Activated T-helper 17 cell treated with anti-CD3 and anti-CD28 coated beads, Interleukin-2, amount 50 U/mL, for 72 hours (primary cell): ENCODE measurements at regions not wholly inside any gene's neighbourhood (a gene's known extent, or its start where the extent isn't known, plus 50 kb on each side); places are given as distances from the start of the nearest gene placed in this dataset.

Experiments used
- ATAC-seq: fragments of 150-1000 bp; cut with Tn5 transposase; replicated peaks from 2 replicates; pipeline ENCODE4 v1.10.0; 2021; ENCODE audit warnings: mild to moderate bottlenecking, moderate library complexity
- H3K27ac Mint-ChIP-seq: one replicate; pipeline ENCODE4 v1.8.0; 2022; ENCODE audit warnings: mixed read lengths
- H3K27me3 Mint-ChIP-seq: one replicate; pipeline ENCODE4 v1.8.0; 2022; ENCODE audit warnings: mixed read lengths
- H3K36me3 Mint-ChIP-seq: one replicate; pipeline ENCODE4 v1.8.0; 2022; ENCODE audit warnings: low read depth, mild to moderate bottlenecking, mixed read lengths
- H3K4me1 Mint-ChIP-seq: one replicate; pipeline ENCODE4 v1.8.0; 2022; ENCODE audit warnings: mixed read lengths
- H3K4me3 Mint-ChIP-seq: one replicate; pipeline ENCODE4 v1.8.0; 2022; ENCODE audit warnings: mild to moderate bottlenecking, mixed read lengths
- H3K9me3 Mint-ChIP-seq: one replicate; pipeline ENCODE4 v1.8.0; 2022; ENCODE audit warnings: mixed read lengths

- Mint-ChIP-seq H3K27me3 (peaks cover 9% of the 10 kb centered on the region), H3K4me1 (no peaks in the 10 kb centered on the region), H3K9me3 (peaks cover 3% of the 10 kb centered on the region), H3K27ac (no peak overlapping the region), H3K4me3 (no peak overlapping the region), H3K36me3 (no peaks in the 10 kb centered on the region)
- no peak for ATAC-seq
Measured at GRCh38 chr4:11710453-11711093, 281.9 kb upstream of the HS3ST1 start.

- Mint-ChIP-seq H3K27ac (no peak overlapping the region), H3K4me3 (no peak overlapping the region), H3K9me3 (peaks cover 3% of the 10 kb centered on the region), H3K36me3 (no peaks in the 10 kb centered on the region), H3K4me1 (no peaks in the 10 kb centered on the region), H3K27me3 (peaks cover 7% of the 10 kb centered on the region)
- ATAC-seq: no peak
Measured at GRCh38 chr4:11704186-11704830, 275.6 kb upstream of the HS3ST1 start.

- H3K36me3 Mint-ChIP-seq: no peaks in the 10 kb centered on the region
- no peaks in the 10 kb centered on the region for H3K9me3 Mint-ChIP-seq
- no peak overlapping the region for H3K4me3 Mint-ChIP-seq
- ATAC-seq: no peak
- peaks cover 7% of the 10 kb centered on the region for H3K27me3 Mint-ChIP-seq
- no peak overlapping the region for H3K27ac Mint-ChIP-seq
- no peaks in the 10 kb centered on the region for H3K4me1 Mint-ChIP-seq
Measured at GRCh38 chr4:11702886-11703557, 274.3 kb upstream of the HS3ST1 start.

- Mint-ChIP-seq H3K9me3 (no peaks in the 10 kb centered on the region), H3K27me3 (peaks cover 4% of the 10 kb centered on the region), H3K36me3 (no peaks in the 10 kb centered on the region), H3K27ac (no peak overlapping the region), H3K4me3 (no peak overlapping the region), H3K4me1 (no peaks in the 10 kb centered on the region)
- no peak for ATAC-seq
Measured at GRCh38 chr4:11701966-11702725, 273.5 kb upstream of the HS3ST1 start.

GRCh38 chr4:11700751-11701226 lies 272.1 kb upstream of the HS3ST1 start:
- Mint-ChIP-seq H3K4me3 (no peak overlapping the region), H3K4me1 (no peaks in the 10 kb centered on the region), H3K27me3 (peaks cover 4% of the 10 kb centered on the region), H3K27ac (no peak overlapping the region), H3K9me3 (no peaks in the 10 kb centered on the region), H3K36me3 (no peaks in the 10 kb centered on the region)
- no peak for ATAC-seq

- Mint-ChIP-seq H3K9me3 (no peaks in the 10 kb centered on the region), H3K4me1 (no peaks in the 10 kb centered on the region), H3K27ac (no peak overlapping the region), H3K36me3 (no peaks in the 10 kb centered on the region), H3K27me3 (peaks cover 4% of the 10 kb centered on the region), H3K4me3 (no peak overlapping the region)
- ATAC-seq: no peak
Measured at GRCh38 chr4:11698846-11699590, 270.3 kb upstream of the HS3ST1 start.

- ATAC-seq: no peak
- Mint-ChIP-seq H3K4me3 (no peak overlapping the region), H3K4me1 (no peaks in the 10 kb centered on the region), H3K36me3 (no peaks in the 10 kb centered on the region), H3K27me3 (peaks cover 4% of the 10 kb centered on the region), H3K9me3 (no peaks in the 10 kb centered on the region), H3K27ac (no peak overlapping the region)
Measured at GRCh38 chr4:11698033-11698432, 269.3 kb upstream of the HS3ST1 start.

- Mint-ChIP-seq H3K27ac (no peak overlapping the region), H3K9me3 (no peaks in the 10 kb centered on the region), H3K4me3 (no peak overlapping the region), H3K36me3 (no peaks in the 10 kb centered on the region), H3K4me1 (no peaks in the 10 kb centered on the region), H3K27me3 (peaks cover 3% of the 10 kb centered on the region)
- ATAC-seq: no peak
Measured at GRCh38 chr4:11693693-11694092, 265.0 kb upstream of the HS3ST1 start.

- ATAC-seq: no peak
Measured at GRCh38 chr4:11691236-11691635, 262.5 kb upstream of the HS3ST1 start.

GRCh38 chr4:11687727-11688126 lies 259.0 kb upstream of the HS3ST1 start:
- no peaks in the 10 kb centered on the region for H3K9me3 Mint-ChIP-seq
- no peak overlapping the region for H3K27ac Mint-ChIP-seq
- no peaks in the 10 kb centered on the region for H3K36me3 Mint-ChIP-seq
- peaks cover 21% of the 10 kb centered on the region for H3K27me3 Mint-ChIP-seq
- no peak overlapping the region for H3K4me3 Mint-ChIP-seq
- no peak for ATAC-seq
- no peaks in the 10 kb centered on the region for H3K4me1 Mint-ChIP-seq

More at GRCh38 chr4:11691236-11691635, 262.5 kb upstream of the HS3ST1 start:
- no peaks in the 10 kb centered on the region for H3K36me3 Mint-ChIP-seq
- H3K27me3 Mint-ChIP-seq: peaks cover 6% of the 10 kb centered on the region
- H3K27ac Mint-ChIP-seq: no peak overlapping the region
- no peaks in the 10 kb centered on the region for H3K4me1 Mint-ChIP-seq
- no peaks in the 10 kb centered on the region for H3K9me3 Mint-ChIP-seq
- H3K4me3 Mint-ChIP-seq: no peak overlapping the region

GRCh38 chr4:11685481-11685880 lies 256.8 kb upstream of the HS3ST1 start:
- no peaks in the 10 kb centered on the region for H3K9me3 Mint-ChIP-seq

GRCh38 chr4:11675051-11675800 lies 246.5 kb upstream of the HS3ST1 start:
- H3K4me3 Mint-ChIP-seq: no peak overlapping the region
- peaks cover 4% of the 10 kb centered on the region for H3K27me3 Mint-ChIP-seq
- no peaks in the 10 kb centered on the region for H3K4me1 Mint-ChIP-seq
- no peaks in the 10 kb centered on the region for H3K36me3 Mint-ChIP-seq
- no peak overlapping the region for H3K27ac Mint-ChIP-seq
- H3K9me3 Mint-ChIP-seq: no peaks in the 10 kb centered on the region
- no peak for ATAC-seq

More at GRCh38 chr4:11685481-11685880, 256.8 kb upstream of the HS3ST1 start:
- no peaks in the 10 kb centered on the region for H3K4me1 Mint-ChIP-seq
- no peak overlapping the region for H3K27ac Mint-ChIP-seq
- no peaks in the 10 kb centered on the region for H3K36me3 Mint-ChIP-seq
- H3K27me3 Mint-ChIP-seq: peaks cover 18% of the 10 kb centered on the region
- no peak overlapping the region for H3K4me3 Mint-ChIP-seq
- ATAC-seq: no peak

GRCh38 chr4:11670304-11670703 lies 241.6 kb upstream of the HS3ST1 start:
- Mint-ChIP-seq H3K36me3 (no peaks in the 10 kb centered on the region), H3K27me3 (peaks cover 7% of the 10 kb centered on the region), H3K27ac (no peak overlapping the region), H3K4me1 (no peaks in the 10 kb centered on the region), H3K9me3 (no peaks in the 10 kb centered on the region), H3K4me3 (no peak overlapping the region)
- no peak for ATAC-seq
